ENCODE measurements at regions not wholly inside any gene's neighbourhood (a gene's known extent, or its start where the extent isn't known, plus 50 kb on each side); places are given as distances from the start of the nearest gene placed in this dataset.

DNA sequence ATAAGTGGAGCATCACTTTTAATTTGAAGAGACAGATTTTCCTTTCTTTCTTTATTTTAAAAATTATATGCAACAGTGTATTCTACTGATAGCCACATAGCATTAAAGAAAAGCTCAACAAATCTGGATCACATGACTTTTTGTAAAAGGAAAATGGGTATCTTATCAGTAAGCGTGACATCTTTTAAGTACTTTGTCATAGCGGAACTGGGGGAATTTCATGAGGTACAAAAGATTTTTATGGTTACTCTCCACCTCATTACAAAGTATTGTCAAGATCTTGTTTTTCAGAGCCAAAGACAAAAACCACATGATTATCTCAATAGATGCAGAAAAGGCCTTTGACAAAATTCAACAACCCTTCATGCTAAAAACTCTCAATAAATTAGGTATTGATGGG lies 219.6 kb upstream of the ZPLD1 start:
- TF ChIP-seq JUND (IDR thresholded peaks at IDR 0.05): no peak
- TF ChIP-seq, protein P1, sequence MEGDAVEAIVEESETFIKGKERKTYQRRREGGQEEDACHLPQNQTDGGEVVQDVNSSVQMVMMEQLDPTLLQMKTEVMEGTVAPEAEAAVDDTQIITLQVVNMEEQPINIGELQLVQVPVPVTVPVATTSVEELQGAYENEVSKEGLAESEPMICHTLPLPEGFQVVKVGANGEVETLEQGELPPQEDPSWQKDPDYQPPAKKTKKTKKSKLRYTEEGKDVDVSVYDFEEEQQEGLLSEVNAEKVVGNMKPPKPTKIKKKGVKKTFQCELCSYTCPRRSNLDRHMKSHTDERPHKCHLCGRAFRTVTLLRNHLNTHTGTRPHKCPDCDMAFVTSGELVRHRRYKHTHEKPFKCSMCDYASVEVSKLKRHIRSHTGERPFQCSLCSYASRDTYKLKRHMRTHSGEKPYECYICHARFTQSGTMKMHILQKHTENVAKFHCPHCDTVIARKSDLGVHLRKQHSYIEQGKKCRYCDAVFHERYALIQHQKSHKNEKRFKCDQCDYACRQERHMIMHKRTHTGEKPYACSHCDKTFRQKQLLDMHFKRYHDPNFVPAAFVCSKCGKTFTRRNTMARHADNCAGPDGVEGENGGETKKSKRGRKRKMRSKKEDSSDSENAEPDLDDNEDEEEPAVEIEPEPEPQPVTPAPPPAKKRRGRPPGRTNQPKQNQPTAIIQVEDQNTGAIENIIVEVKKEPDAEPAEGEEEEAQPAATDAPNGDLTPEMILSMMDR (IDR thresholded peaks at IDR 0.05): no peak
